SU-DHL-6 (cell line): ENCODE measurements at regions not wholly inside any gene's neighbourhood (a gene's known extent, or its start where the extent isn't known, plus 50 kb on each side); places are given as distances from the start of the nearest gene placed in this dataset.

Source experiments
- H2AFZ ChIP-seq: fragments of 200-600 bp; sonication (generic); 2 replicates; pipeline ENCODE4 v1.6.1; 2014; ENCODE audit warnings: low read depth, mild to moderate bottlenecking, moderate library complexity, mixed read lengths, antibody characterized with exemption, low read length; ENCODE audit not compliant: severe bottlenecking
- H3F3A ChIP-seq: fragments of 200-600 bp; shearing (Covaris generic); 2 replicates; pipeline ENCODE4 v1.6.0; 2016; ENCODE audit warnings: antibody characterized with exemption, mild to moderate bottlenecking; ENCODE audit not compliant: insufficient read depth
- H3K27ac ChIP-seq: fragments of 200-600 bp; sonication (generic); 2 replicates; pipeline ENCODE4 v1.5.1; 2016; ENCODE audit warnings: low read depth, mild to moderate bottlenecking, low read length, moderate library complexity, mixed read lengths
- H3K27me3 ChIP-seq: fragments of 200-600 bp; sonication (generic), shearing (Covaris generic); 2 replicates; pipeline ENCODE4 v1.6.0; 2014; ENCODE audit warnings: mild to moderate bottlenecking, low read length
- H3K36me3 ChIP-seq: fragments of 200-600 bp; sonication (generic); 2 replicates; pipeline ENCODE4 v1.6.1; 2014; ENCODE audit warnings: mild to moderate bottlenecking, low read length, mixed read lengths
- H3K4me2 ChIP-seq: fragments of 300-600, 200-600 bp; shearing (Covaris generic), sonication (generic); 2 replicates; pipeline ENCODE4 v1.6.0; 2014; ENCODE audit warnings: low read length, low read depth, mild to moderate bottlenecking; ENCODE audit not compliant: poor library complexity, severe bottlenecking
- H3K4me3 ChIP-seq: fragments of 200-600 bp; sonication (generic); 2 replicates; pipeline ENCODE4 v1.5.1; 2014; ENCODE audit warnings: antibody characterized with exemption, low read length, mild to moderate bottlenecking, mixed read lengths; ENCODE audit not compliant: insufficient read depth, poor library complexity, severe bottlenecking
- H3K79me2 ChIP-seq: fragments of 200-600 bp; sonication (generic); 2 replicates; pipeline ENCODE4 v1.6.1; 2014; ENCODE audit warnings: mild to moderate bottlenecking, low read length, moderate library complexity; ENCODE audit not compliant: insufficient read depth
- H3K9ac ChIP-seq: fragments of 200-600 bp; sonication (generic); 2 replicates; pipeline ENCODE4 v1.7.0; 2014; ENCODE audit warnings: mild to moderate bottlenecking, low read length
- H3K9me2 ChIP-seq: fragments of 200-600 bp; sonication (generic); replicated peaks from 2 replicates; pipeline ENCODE4 v1.6.1; 2014; ENCODE audit warnings: low read length; ENCODE audit not compliant: insufficient read depth
- H3K9me3 ChIP-seq: fragments of 200-600 bp; sonication (generic); 2 replicates; pipeline ENCODE4 v1.6.1; 2014; ENCODE audit warnings: low read length, mixed read lengths; ENCODE audit not compliant: insufficient read depth
- H4K20me1 ChIP-seq: fragments of 200-600 bp; sonication (generic); 2 replicates; pipeline ENCODE4 v1.6.1; 2014; ENCODE audit warnings: low read depth, mild to moderate bottlenecking, antibody characterized with exemption, low read length, moderate library complexity, mixed read lengths
- CTCF ChIP-seq: fragments of 200-600 bp; sonication (generic); IDR thresholded peaks from one replicate; pipeline ENCODE4 v1.5.1; 2017; ENCODE audit warnings: antibody characterized with exemption, mild to moderate bottlenecking, low read length, moderate library complexity; ENCODE audit not compliant: insufficient read depth, poor library complexity, severe bottlenecking
- EZH2phosphoT487 ChIP-seq: fragments of 200-600 bp; sonication (generic), shearing (Covaris generic); conservative IDR thresholded peaks from 2 replicates; pipeline ENCODE4 v1.6.1; 2018; ENCODE audit warnings: mild to moderate bottlenecking, antibody characterized with exemption, low read length, moderate library complexity, mixed read lengths

DNA sequence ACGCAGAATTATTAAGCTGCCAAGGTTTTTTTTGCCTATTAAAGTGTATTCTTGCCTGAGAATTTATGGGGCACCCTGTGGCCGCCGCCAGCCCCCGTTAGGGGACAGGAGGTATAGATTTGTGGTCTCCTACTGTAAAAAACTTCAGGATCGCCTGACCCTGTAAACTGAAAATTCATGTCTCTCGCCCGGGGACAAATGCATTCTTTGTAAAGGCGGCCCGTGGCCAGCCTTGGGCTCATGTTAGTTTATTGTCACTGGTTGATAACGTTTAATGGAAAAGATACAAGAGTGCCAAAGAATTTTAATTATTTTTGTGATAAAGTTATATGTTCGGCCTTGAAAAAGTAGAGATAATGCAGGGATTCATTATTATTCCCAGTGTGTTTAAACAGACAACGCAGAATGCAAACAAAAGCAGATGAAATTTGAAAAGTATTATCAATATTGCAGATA, 141.7 kb downstream of the URI1 start:
- no peaks in the 10 kb centered on the region for H3K9me3 ChIP-seq

GRCh38 chr19:30084390-30084819, 142.4 kb downstream of the URI1 start:
- TF ChIP-seq EZH2phosphoT487, result no peak
- TF ChIP-seq CTCF, result no peak
- H3K27ac ChIP-seq, result no peak overlapping the region

More for the DNA sequence above, 141.7 kb downstream of the URI1 start:
- Histone ChIP-seq H3K9ac (no peak overlapping the region), H3K4me3 (no peak overlapping the region), H3K27ac (no peak overlapping the region), H3K27me3 (0 out of 2 replicates have a peak, but pooled peaks cover 2% of the 10 kb centered on the region), H4K20me1 (no peaks in the 10 kb centered on the region), H3F3A (no peaks in the 10 kb centered on the region), H3K36me3 (no peaks in the 10 kb centered on the region), H2AFZ (no peak overlapping the region), H3K9me2 (no peaks in the 10 kb centered on the region), H3K4me2 (no peak overlapping the region), H3K79me2 (no peaks in the 10 kb centered on the region)
- TF ChIP-seq CTCF (no peak), EZH2phosphoT487 (no peak)

GRCh38 chr19:30085394-30085793, 143.4 kb downstream of the URI1 start:
- Histone ChIP-seq H3K79me2 (no peaks in the 10 kb centered on the region), H3K9ac (no peak overlapping the region), H4K20me1 (no peaks in the 10 kb centered on the region), H3K36me3 (no peaks in the 10 kb centered on the region), H3K4me2 (no peak overlapping the region), H3K9me3 (no peaks in the 10 kb centered on the region), H3F3A (no peaks in the 10 kb centered on the region), H3K4me3 (no peak overlapping the region), H2AFZ (no peak overlapping the region), H3K9me2 (no peaks in the 10 kb centered on the region), H3K27me3 (no peaks in the 10 kb centered on the region), H3K27ac (no peak overlapping the region)
- TF ChIP-seq EZH2phosphoT487 (no peak), CTCF (no peak)

More at GRCh38 chr19:30084390-30084819, 142.4 kb downstream of the URI1 start:
- H3K4me3 ChIP-seq, result no peak overlapping the region
- no peaks in the 10 kb centered on the region for H3K27me3 ChIP-seq
- no peak overlapping the region for H3K4me2 ChIP-seq
- no peak overlapping the region for H2AFZ ChIP-seq
- no peaks in the 10 kb centered on the region for H3F3A ChIP-seq
- H3K9me2 ChIP-seq, result no peaks in the 10 kb centered on the region
- H3K79me2 ChIP-seq, result no peaks in the 10 kb centered on the region
- no peaks in the 10 kb centered on the region for H4K20me1 ChIP-seq
- no peak overlapping the region for H3K9ac ChIP-seq
- no peaks in the 10 kb centered on the region for H3K36me3 ChIP-seq
- H3K9me3 ChIP-seq, result no peaks in the 10 kb centered on the region
